Activated CD8-positive, alpha-beta memory T cell treated with anti-CD3 and anti-CD28 coated beads, Interleukin-2, amount 50 U/mL, for 1 hour (primary cell): ENCODE measurements at regions not wholly inside any gene's neighbourhood (a gene's known extent, or its start where the extent isn't known, plus 50 kb on each side); places are given as distances from the start of the nearest gene placed in this dataset.

Experiments used
- DNase-seq: peaks from one replicate; pipeline ENCODE4 v3.0.0-alpha.2; 2020; ENCODE audit errors: extremely low read depth

DNA sequence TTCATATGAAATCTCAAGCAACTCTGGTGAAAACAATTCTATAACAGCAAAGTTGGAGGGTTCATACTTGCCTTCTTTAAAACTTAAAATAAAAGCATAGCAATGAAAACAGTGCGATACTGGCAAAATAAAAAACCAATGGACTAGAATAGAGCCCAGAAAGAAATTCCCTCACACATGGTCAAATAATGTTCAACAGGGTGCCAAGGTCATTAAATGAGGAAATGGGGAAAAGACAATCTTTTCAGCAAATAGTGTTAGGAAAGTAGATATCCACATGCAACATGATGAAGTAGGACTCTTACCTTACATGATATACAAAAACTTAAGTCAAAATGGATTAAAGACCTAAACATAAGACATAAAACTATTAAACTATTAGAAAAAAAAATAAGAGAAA is 970.2 kb upstream of the AGA start:
- no peak for DNase-seq

DNA sequence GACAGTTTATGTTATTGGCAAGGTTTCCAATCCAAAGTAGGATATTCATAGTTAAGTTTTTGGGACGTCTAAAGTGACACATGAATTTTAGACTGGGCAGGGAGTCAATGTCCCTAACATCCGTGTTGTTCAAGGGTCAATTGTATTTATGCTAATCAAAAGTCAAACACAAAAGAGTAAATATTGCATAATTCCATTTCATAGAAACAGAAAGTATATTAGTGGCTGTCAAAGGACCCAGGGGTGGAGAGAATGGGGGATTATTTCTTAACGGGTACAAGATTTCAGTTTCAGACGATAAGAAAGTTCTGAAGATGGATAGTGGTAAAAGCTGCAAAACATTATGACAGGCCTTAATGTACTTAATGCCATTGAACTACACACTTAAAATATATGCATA is 971.8 kb upstream of the AGA start:
- no peak for DNase-seq

DNA sequence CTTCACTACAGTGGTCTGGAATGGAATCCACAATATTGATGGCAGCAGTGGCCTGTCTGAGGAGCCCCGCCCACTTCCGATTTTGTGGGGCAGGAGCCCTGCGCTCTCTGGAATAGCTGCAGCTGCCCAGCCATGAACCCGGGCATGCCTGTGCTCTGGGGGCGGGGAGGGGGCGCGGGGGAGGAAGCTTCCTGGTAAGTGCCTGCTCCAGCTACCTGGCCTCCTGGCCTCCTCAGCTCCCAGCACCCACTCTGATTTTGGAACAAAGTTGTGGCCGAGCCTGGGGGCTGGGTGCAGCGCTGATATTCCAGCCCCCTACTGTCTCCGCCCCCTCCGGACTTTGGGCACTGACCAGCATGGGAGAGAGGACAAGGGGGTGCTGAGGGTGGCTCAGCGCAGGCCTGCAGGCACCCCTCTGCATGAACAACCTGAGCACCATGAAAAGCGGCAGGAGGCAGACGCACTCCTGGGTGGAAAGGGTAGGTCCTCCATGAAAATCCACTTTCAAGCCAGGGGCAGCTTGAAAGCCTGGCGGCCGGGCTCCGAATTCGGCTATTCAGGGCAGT is 972.7 kb upstream of the AGA start:
- no peak for DNase-seq

DNA sequence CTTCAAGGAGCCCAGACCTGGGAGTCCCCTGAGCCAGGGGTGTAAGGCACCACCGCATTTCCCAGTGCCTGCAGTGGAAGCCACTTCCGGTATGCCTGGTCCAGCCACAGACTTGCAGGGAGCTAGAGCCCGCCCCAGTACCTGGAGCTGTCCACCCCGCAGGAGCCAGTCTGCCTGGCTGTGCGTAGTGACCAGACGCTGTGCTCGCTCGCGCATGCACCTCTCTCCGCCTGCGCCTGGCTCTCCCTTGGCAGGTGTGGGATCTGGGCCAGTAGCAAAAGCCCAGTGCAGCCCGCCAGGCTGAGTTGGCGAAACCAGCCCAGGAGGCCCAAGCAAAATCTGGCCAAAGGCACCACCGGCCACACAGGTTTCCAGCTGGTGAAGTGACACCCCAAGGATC is 973.7 kb upstream of the AGA start:
- no peak for DNase-seq

DNA sequence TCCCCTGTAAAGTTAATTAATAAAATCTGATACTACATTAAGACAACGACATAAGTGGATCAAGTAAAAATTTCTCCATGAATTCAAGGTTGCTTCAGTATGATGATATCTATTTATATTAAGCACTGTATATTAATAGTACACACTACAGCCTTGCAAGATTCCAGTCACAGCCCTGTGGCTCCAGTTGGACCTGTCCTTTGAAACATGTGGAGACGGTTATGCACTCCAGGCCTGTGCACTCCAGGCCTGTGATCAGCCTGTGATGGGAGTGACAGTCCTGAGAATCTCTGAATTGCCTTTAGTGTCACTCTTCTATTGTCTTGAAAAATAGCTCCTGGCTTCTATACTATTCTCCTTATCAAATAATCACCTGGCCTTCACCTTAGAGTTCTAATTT is 981.1 kb upstream of the AGA start:
- DNase-seq = no peak

DNA sequence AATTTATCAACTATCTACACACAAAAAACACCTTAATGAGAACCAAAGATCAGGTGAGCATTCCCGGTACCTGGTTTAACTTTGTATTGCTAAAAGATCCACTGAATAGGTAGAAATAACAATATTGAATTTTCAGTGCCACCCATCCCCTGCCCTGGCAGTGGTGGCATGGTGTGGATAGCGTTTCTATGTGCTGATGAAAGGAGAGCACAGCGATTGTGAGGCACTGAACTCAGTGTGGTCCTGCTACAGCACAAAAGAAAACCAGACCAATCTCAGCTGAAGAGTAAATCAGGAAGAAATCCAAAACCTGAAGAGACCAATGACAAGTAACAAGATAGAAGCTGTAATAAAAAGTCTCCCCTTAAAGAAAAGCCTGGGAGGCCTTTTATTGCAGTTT is 984.6 kb upstream of the AGA start:
- DNase-seq = no peak

DNA sequence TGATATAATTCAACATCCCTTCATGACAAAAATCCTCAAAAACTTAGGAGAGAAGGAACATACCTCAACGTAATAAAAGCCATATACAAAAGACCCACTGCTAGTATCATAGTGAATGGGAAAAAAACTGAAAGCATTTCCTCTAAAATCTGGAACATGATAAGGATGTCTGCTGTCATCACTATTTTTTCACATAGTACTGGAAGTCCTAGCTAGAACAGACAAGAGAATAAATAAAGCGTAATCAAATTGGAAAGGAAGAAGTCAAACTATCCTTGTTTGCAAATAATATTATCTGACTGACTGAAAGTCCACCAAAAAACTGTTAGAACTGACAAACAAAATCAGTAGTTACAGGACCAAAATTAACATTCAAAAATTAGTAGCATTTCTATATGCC is 985.4 kb upstream of the AGA start:
- no peak for DNase-seq

DNA sequence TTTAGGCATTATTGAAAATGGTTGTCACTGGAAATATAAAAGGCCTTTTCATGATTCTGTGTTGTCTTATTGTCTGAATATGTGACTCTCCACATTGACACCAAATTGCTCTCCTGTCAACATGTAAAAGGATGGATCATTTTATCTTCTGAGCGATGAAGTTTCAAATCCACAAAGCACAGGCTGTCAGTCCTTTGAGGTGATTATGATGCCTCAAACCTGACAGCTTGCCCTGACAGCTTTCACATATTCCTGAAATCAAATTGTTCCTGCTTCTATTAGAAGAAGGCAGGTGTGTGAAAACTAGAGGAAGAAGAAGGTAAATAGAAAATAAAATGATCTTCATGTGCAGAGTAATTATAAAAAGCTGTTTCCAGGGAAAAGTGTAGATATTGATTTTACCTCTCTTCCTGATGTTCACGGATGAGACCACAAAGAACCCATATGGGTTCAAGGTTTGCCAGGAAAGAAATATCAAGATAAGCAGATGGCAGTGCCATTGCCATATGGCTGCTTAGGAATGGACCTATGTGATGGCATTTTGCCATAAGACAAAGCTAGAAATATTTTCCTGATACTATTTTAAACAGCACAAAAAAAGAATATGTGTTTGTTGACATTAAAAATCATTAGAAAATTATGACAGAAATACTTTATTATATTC is 1006.3 kb upstream of the AGA start:
- DNase-seq = no peak

DNA sequence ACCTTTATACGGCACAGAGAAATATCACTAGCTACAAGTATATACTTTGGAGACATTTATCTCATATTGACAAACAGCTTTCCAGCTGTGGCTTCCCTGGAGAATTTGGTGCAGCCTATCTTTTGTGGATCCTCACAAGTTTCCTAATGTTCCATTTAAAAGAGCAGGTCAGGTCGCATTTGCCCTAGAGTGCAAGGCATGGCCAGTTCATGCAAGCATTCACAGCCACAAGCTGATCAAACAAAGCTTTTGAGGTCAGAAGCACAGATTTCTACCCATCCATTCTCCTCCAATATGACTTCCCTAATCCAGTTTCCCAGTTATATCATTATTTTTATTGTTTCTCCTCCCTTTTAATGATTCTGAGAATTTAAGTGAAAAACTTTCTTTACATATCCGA is 1008.4 kb upstream of the AGA start:
- DNase-seq = no peak

DNA sequence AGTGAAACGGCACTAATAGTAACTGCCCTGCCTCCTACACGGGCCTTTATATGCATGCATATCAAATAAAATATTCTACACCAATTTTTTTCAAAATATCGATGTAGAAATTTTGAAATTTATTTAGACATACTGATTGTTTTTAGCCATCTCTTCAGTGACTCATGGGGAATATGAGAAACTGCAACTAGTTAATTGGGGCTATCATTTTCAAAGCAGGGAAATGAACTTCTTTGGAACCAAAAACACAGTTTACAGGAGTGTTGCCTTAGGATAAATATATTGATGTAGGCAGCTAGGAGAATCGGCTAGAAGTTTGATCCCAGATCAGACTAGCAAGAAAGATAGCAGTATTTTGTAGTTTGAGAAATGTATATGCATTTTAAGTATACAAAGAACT is 1010.8 kb upstream of the AGA start:
- DNase-seq = no peak

DNA sequence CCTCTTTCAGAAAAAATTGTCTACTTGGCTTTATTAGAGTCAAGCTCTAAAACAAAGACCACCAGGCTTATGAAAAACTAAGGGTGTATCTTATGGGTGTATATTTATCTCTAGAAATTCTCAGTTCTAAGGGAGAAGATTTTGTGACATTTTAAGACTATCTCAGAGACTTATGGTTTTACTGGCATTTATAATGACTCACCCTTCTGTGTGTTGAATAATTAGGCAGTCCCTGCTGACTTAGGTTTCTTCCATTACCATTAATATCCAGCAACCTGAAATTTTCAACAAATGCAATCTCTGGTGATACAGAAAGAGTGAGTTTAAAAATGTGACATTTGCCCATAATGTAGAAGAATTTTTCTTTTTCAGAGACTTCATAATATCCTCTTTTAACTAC is 1015.0 kb upstream of the AGA start:
- DNase-seq = no peak

DNA sequence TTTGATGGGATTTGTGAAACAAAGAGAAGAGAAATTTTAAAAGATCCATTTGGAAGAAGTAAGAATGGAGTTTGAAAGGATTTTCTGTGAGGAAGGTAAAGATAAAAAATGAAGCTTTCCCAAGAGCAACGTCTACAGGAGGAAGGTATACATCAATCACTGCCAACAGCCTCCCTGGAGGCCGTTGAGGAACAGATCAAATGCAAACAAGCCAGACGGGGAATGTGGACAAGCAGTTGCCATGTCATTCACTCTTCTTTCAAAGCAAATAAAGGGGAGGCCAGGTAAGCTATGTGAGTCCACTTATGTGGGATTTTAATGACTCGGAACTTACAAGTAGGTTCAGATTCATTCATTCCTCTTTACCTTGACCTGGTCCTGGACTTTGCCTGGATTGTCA is 1020.5 kb upstream of the AGA start:
- DNase-seq = no peak

DNA sequence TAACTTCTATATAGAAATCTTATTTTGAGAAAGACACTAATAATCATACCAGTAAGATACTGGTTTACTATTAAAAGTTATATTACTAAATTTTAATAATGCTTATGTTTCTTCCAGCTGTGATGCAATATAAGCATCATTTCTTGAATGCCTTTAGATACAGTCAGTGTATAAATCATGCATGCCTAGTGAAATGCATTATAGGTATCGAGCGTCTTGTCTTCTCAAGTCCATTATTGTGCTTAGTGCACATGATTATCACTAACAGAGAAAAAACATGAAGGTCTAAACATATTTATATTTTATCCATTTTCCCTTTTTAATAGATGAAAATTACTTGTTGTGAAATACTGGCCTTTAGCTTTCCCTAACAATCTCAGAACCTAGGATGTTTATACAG is 1021.5 kb upstream of the AGA start:
- no peak for DNase-seq

DNA sequence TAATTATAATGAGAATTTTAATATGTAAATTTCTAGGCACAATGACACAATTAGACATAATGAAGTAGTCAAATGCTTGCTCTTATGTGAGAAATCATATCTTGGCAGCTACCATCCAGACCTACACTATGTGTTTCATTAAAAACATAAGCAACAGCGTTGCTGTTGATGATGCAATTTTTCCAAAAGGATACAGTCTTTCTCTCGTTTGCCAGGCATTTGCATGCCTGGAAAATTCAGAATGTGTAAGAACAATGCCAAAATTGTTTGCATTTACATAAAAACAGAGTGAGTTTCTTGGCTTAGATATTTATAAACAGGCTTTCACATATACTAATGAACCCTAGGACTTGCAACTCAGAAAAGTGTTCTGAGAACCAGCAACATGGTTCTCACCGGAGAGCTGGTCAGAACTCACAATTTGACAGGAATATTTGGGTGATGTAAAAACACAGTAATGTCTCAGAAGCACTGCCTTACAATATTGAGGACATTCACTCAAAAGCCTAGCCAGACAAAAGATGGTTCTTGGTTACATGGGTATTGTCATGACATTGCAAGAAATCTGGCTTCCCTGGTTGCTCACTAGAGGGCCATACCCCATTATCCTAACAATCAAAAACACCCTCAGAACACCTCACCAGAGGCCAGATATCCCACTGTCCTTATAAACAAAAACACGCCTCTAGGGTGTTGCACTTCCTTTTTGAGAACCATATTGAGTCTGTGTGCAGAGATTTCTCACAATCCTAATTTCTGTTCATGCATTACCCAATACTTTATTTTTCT is 1029.0 kb upstream of the AGA start:
- no peak for DNase-seq

DNA sequence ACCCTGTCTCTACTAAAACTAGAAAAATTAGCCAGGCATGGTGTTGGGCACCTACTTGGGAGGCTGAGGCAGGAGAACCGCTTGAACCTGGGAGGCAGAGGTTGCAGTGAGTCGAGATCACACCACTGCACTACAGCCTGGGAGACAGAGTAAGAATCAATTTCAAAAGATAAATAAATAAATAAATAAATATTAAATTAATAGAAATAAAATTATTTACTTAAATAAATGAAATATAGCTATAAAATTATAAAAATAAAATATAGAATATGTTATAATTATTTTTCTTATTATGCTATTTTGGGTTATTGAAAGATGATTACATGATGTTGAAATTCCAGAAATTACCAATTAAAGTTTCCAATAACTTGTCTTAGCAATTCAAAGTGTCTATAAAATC is 1029.8 kb upstream of the AGA start:
- DNase-seq = no peak

DNA sequence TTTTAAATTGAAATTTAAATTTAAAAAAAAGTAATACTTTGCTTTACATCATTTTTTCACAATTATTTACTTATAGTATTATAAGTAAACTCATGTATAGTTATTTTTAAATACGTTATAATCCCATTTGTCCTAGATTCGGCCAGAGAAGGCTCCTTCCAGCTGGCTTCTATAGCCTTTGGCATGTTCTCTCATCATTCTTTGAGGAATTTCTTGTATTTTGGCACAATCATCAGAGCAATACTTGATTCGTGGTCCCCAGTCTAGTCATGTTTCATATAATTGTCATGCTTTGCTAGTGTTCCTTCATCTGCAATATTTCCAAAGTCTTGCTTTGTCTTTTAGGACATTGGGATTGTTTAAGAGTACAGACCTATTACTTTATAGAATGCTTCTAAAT is 1037.9 kb upstream of the AGA start:
- DNase-seq = no peak

DNA sequence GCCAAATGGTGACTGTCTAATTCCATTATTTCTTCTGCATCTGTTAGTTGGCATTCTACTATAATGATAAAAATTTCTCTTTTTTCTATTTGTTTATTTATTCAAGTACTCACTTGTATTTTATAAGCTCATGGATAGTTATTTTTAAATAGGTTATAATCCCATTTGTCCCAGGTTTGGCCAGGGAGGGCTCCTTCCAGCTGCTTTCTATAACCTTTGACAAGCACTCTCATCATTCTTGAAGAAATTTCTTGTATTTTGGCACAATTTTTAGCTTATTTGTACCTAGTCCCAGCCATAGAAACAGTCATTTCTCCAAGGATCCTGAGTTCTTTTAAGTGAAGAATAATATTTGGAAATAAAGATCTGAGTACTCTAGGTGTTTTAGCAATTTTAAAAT is 1038.6 kb upstream of the AGA start:
- DNase-seq = no peak

DNA sequence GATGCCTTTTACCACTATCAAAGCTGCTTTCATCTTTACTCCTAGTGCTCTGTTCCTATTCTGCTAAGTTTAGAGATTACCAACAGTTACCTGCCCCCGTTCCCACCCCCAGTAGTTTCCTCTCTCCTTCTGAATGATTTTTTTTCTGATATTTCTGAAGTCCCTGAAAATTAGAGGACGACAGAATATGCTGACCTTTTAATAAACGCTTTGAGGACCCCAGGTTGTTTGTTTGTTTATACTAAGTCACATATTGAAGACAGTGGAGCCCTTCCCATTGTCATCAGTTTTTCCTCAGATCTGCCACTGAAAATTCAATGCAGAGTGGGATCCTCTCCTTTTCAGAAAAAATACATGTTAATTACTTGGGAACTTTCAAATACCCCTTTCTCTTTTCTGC is 1039.3 kb upstream of the AGA start:
- no peak for DNase-seq

DNA sequence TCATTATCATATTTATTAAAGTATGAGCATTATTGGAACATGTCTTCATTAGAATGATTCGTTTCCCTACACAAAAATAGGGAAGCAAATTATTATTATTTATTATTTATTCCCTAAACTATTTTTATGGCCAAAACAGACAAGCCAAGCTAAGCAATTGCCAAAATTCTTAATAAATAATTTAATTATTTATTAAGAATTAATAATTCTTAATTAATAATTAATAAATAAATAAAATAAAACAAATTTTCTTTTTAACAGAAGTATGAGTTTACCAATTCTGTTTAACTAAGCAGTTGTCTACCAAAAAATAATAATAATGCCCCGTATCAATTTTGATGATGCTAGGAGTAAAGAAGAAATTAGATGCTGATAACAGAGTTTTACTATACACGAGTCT is 1080.8 kb upstream of the AGA start:
- no peak for DNase-seq

DNA sequence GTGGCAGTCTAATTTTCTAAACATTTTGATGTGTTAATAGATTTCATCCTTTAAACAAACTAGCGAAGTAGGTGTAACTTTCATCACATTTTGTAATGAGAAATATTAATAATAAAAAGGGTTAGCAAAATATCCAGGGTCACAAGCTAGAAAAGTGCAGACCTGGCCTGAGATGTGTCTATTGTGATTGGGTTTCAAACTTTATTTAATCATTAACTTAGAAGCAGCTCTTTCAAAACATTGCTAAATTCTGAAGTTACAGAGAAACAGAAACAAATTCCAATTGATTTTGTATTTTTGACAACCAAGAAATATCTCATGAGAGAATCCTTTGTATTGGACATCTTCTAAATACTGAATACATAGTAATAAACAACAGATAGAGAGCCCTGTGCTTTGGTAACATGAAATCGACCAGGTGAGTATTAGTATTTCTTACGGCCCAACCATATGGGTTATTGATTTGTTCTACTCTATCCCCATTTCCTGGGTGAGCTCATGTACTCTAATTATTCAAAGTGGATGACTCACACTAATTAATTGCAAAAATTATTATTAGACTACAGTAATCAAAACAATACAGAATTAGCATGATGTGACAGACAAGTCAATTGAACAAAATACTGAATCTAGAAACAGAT is 1093.8 kb upstream of the AGA start:
- DNase-seq = no peak

DNA sequence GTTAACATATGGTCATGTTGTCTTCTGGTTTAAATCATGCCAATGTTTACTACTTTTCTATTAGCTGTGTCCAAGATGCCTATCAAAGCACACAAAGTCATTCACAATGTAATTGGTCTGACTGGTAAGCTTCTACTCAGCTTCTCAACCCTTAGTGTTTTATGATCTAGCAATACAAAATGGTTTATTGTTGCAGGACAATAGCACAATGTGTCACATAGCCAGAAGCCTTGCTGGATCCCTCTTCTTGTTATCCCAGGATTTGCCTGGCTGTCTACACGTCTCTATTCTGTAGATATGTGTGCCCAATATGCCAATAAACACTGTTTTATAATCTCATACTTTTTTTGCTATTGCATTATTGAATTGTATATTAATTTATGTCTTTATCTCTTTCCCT is 1111.0 kb upstream of the AGA start:
- no peak for DNase-seq

DNA sequence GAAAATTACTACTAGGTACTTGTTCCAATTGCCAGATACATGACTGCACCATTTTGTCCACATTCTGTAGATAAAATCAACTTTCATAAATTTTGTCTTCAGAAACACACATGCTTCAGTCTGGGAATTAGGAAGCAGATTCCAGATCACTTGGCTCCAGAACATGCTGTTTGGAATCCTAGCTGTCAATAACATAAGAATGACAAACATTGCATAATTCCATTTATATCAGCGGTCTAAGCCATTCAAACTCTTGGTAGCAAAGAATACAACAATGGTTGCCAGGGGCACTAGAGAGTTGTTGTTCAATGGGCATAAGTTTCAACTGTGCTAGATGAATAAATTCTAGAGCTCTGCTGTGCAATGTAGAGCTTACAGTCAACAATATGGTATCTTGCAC is 1112.1 kb upstream of the AGA start:
- DNase-seq = no peak

DNA sequence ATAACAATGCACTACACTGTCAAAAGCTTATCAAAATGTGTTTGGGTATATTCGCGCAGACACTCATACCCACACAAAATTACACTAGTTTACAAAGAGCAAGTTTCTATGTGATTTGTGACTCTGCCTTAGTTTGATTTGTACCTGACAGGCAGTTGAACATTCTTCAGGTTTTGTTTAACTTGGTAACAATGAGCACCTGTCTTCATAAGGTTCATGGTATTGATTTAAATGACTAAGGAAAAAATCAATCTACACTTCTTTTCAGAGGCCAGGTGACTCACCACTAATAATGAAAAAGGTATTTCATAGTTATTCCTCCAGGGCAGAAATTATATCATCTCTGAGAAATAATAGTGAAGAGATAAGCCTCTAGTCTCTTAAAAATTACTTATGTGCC is 1114.6 kb upstream of the AGA start:
- DNase-seq = no peak
